Lower leg skin (tissue), 4 donors: ENCODE measurements at regions not wholly inside any gene's neighbourhood (a gene's known extent, or its start where the extent isn't known, plus 50 kb on each side); places are given as distances from the start of the nearest gene placed in this dataset.

ENCODE experiments used
- DNase-seq, 2 donors: peaks; one replicate each; pipeline ENCODE4 v3.0.0-alpha.2; 2019; ENCODE audit warnings: low spot score in 2 of 2
- H3K4me3 ChIP-seq: fragments of 200-600 bp; sonication (generic); 2 replicates; pipeline ENCODE4 v1.5.1; 2017; ENCODE audit warnings: mild to moderate bottlenecking, low read depth; ENCODE audit not compliant: poor library complexity, severe bottlenecking
- CTCF ChIP-seq, 3 donors: fragments of 450-650 bp; IDR thresholded peaks; one replicate each; pipeline ENCODE4 v1.5.1; 2016; ENCODE audit warnings: antibody characterized with exemption in 3 of 3, mild to moderate bottlenecking in 3 of 3, moderate library complexity in 2 of 3
- POLR2A ChIP-seq, 2 donors: fragments of 450-650 bp; IDR thresholded peaks; one replicate each; pipeline ENCODE4 v1.6.1; 2016 to 2017; ENCODE audit warnings: antibody characterized with exemption in 2 of 2, mild to moderate bottlenecking in 1 of 2, moderate library complexity in 1 of 2
- WGBS, 2 donors: methylation state at CpG; one replicate each; pipeline ENCODE4 v1.1.5; 2018; 5-methylcytosine and 5-hydroxymethylcytosine counted together
- intact Hi-C: fragments of 100-400 bp; cut with DNase I; formaldehyde crosslinking; loops from one replicate; pipeline ENCODE4 v1.15.0; 2023; ENCODE audit warnings: low total_unique reads

GRCh38 chr3:135448520-135448919 is 517.0 kb upstream of the PPP2R3A start:
- H3K4me3 ChIP-seq, result no peak overlapping the region
- no peak for DNase-seq
- intact Hi-C loops, result no loop called here
- no peak for TF ChIP-seq POLR2A (IDR thresholded peaks at IDR 0.05)
- TF ChIP-seq CTCF (IDR thresholded peaks at IDR 0.05), result no peak

- TF ChIP-seq POLR2A (IDR thresholded peaks at IDR 0.05) (no peak), CTCF (IDR thresholded peaks at IDR 0.05) (no peak)
- intact Hi-C loops, result no loop called here
- 35 to 36% methylated on average over 1 of the region's 1 CpG for WGBS, 2 donors
Measured at GRCh38 chr3:135449046-135449445, 516.5 kb upstream of the PPP2R3A start.

GRCh38 chr3:135451037-135451785 is 514.3 kb upstream of the PPP2R3A start:
- DNase-seq, result no peak
- WGBS, 2 donors, result 86 to 95% methylated on average over 2 of the region's 2 CpGs
- intact Hi-C loops, result no loop called here
- TF ChIP-seq POLR2A (IDR thresholded peaks at IDR 0.05) (no peak), CTCF (IDR thresholded peaks at IDR 0.05) (no peak)
- H3K4me3 ChIP-seq, result no peak overlapping the region

More at GRCh38 chr3:135449046-135449445, 516.5 kb upstream of the PPP2R3A start:
- DNase-seq, result no peak
- no peak overlapping the region for H3K4me3 ChIP-seq

- TF ChIP-seq POLR2A (IDR thresholded peaks at IDR 0.05) (no peak), CTCF (IDR thresholded peaks at IDR 0.05) (no peak)
- DNase-seq, result no peak
- 48 to 60% methylated on average over 10 of the region's 10 CpGs for WGBS, 2 donors
- intact Hi-C loops, result no loop called here
- H3K4me3 ChIP-seq, result no peak overlapping the region
Measured at GRCh38 chr3:135452881-135453280, 512.6 kb upstream of the PPP2R3A start.

- intact Hi-C loops, result no loop called here
- WGBS, 2 donors, result 69 to 71% methylated on average over 6 of the region's 6 CpGs
- no peak for DNase-seq
- TF ChIP-seq POLR2A (IDR thresholded peaks at IDR 0.05), result no peak
- TF ChIP-seq CTCF (IDR thresholded peaks at IDR 0.05), result no peak
- H3K4me3 ChIP-seq, result no peak overlapping the region
Measured at GRCh38 chr3:135453326-135453725, 512.2 kb upstream of the PPP2R3A start.

- intact Hi-C loops, result no loop called here
- H3K4me3 ChIP-seq, result no peak overlapping the region
- no peak for DNase-seq
- TF ChIP-seq CTCF (IDR thresholded peaks at IDR 0.05) (no peak), POLR2A (IDR thresholded peaks at IDR 0.05) (no peak)
- WGBS, 2 donors, result 48 to 85% methylated on average over 4 of the region's 4 CpGs
Measured at GRCh38 chr3:135454890-135455289, 510.6 kb upstream of the PPP2R3A start.
